ENCODE measurements at regions not wholly inside any gene's neighbourhood (a gene's known extent, or its start where the extent isn't known, plus 50 kb on each side); places are given as distances from the start of the nearest gene placed in this dataset.

- ChIA-PET CTCF (no interaction called here), POLR2A (no interaction called here)
- H3K36me3 ChIP-seq (ENCODE audit: control insufficient read depth, insufficient read depth, low read length), result no peaks in the 10 kb centered on the region
- no peaks in the 10 kb centered on the region for H3K4me1 ChIP-seq (ENCODE audit: control insufficient read depth, insufficient read depth, low read length)
- no peak overlapping the region for H3K4me3 ChIP-seq (ENCODE audit: low read depth in 2 of 2, low read length in 2 of 2)
- H3K27me3 ChIP-seq (ENCODE audit: control insufficient read depth, insufficient read depth, low read length), result no peaks in the 10 kb centered on the region
- H3K27ac ChIP-seq (ENCODE audit: low read length), result no peak overlapping the region
- DNase-seq (ENCODE audit: low read depth, low spot score) (no peak), ATAC-seq (peak; percentile 46; the same call in 1 of the 2 replicates)
- no peaks in the 10 kb centered on the region for H3K9me3 ChIP-seq (ENCODE audit: control insufficient read depth, insufficient read depth, low read depth, low read length)
- TF ChIP-seq, protein P1, sequence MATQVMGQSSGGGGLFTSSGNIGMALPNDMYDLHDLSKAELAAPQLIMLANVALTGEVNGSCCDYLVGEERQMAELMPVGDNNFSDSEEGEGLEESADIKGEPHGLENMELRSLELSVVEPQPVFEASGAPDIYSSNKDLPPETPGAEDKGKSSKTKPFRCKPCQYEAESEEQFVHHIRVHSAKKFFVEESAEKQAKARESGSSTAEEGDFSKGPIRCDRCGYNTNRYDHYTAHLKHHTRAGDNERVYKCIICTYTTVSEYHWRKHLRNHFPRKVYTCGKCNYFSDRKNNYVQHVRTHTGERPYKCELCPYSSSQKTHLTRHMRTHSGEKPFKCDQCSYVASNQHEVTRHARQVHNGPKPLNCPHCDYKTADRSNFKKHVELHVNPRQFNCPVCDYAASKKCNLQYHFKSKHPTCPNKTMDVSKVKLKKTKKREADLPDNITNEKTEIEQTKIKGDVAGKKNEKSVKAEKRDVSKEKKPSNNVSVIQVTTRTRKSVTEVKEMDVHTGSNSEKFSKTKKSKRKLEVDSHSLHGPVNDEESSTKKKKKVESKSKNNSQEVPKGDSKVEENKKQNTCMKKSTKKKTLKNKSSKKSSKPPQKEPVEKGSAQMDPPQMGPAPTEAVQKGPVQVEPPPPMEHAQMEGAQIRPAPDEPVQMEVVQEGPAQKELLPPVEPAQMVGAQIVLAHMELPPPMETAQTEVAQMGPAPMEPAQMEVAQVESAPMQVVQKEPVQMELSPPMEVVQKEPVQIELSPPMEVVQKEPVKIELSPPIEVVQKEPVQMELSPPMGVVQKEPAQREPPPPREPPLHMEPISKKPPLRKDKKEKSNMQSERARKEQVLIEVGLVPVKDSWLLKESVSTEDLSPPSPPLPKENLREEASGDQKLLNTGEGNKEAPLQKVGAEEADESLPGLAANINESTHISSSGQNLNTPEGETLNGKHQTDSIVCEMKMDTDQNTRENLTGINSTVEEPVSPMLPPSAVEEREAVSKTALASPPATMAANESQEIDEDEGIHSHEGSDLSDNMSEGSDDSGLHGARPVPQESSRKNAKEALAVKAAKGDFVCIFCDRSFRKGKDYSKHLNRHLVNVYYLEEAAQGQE (IDR thresholded peaks at IDR 0.05; ENCODE audit: insufficient read depth in 1 of 2, low read depth in 2 of 2, low read length in 1 of 2), result no peak
- TF ChIP-seq POLR2AphosphoS5 (IDR thresholded peaks at IDR 0.05; ENCODE audit: low read depth, low read length) (no peak), TCF7L2 (IDR thresholded peaks at IDR 0.05; ENCODE audit: low read depth, low read length) (no peak), SIN3A (IDR thresholded peaks at IDR 0.05; ENCODE audit: borderline replicate concordance, insufficient read depth, low read depth, low read length) (no peak)
- TF ChIP-seq, protein P2, sequence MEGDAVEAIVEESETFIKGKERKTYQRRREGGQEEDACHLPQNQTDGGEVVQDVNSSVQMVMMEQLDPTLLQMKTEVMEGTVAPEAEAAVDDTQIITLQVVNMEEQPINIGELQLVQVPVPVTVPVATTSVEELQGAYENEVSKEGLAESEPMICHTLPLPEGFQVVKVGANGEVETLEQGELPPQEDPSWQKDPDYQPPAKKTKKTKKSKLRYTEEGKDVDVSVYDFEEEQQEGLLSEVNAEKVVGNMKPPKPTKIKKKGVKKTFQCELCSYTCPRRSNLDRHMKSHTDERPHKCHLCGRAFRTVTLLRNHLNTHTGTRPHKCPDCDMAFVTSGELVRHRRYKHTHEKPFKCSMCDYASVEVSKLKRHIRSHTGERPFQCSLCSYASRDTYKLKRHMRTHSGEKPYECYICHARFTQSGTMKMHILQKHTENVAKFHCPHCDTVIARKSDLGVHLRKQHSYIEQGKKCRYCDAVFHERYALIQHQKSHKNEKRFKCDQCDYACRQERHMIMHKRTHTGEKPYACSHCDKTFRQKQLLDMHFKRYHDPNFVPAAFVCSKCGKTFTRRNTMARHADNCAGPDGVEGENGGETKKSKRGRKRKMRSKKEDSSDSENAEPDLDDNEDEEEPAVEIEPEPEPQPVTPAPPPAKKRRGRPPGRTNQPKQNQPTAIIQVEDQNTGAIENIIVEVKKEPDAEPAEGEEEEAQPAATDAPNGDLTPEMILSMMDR (IDR thresholded peaks at IDR 0.05), result no peak
- intact Hi-C loops (cut with micrococcal nuclease; ENCODE audit: unreplicated experiment), result no loop called here
- in situ Hi-C loops (cut with HindIII; ENCODE audit: low pct_unique_long_range_greater_than_20kb, low sequenced_read_pairs), result no loop called here
- no TSS peak for BruUV-seq (replicated peaks)
These were observed 118.7 kb upstream of the GDF10 start for GRCh38 chr10:47181052-47181849.

DNA sequence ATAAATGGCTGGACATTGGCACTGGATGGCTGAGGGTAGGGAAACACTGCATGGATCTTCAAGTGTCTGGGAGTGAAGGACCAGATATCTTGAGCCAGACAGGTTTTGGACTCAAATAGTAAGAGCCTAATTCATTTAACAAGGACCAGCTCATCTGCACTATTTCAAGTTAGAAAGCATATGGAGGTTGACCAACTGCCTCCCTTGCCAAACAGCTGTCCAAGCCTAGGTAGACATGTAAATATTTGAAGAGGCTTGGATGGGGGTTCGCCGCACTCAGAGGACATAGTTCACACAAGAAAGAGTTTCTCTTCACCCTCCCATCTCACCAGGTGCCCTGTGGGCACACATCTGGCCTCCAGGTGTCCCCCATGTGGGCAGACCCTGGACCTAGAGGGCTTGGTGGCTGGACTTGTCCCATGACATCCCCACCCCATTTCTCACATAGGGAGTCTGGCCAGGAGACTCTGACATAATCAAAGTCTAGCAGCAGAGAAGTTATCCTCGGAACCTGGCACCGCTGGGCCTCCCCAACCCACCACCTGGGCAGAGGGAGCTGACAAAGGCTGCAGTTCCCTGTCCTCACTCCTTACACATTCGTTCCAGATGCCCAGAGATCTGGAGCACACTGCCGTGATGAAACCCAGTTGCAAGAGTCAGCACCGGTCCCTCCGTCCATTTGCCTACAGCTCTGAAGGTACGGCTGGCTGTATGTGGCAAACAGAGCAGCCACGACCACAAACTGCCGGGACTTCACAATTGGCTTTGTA, 116.9 kb upstream of the GDF10 start:
- Histone ChIP-seq H3K27me3 (ENCODE audit: control insufficient read depth, insufficient read depth, low read length) (no peaks in the 10 kb centered on the region), H3K27ac (ENCODE audit: low read length) (no peak overlapping the region), H3K36me3 (ENCODE audit: control insufficient read depth, insufficient read depth, low read length) (no peaks in the 10 kb centered on the region), H3K9me3 (ENCODE audit: control insufficient read depth, insufficient read depth, low read depth, low read length) (no peaks in the 10 kb centered on the region), H3K4me3 (ENCODE audit: low read depth in 2 of 2, low read length in 2 of 2) (no peak overlapping the region), H3K4me1 (ENCODE audit: control insufficient read depth, insufficient read depth, low read length) (no peaks in the 10 kb centered on the region)
- in situ Hi-C loops (cut with HindIII; ENCODE audit: low pct_unique_long_range_greater_than_20kb, low sequenced_read_pairs) (no loop called here), intact Hi-C loops (cut with micrococcal nuclease; ENCODE audit: unreplicated experiment) (no loop called here)
- ChIA-PET CTCF (no interaction called here), POLR2A (interaction anchor here (0.6 kb wide), 1 partner anchor 96 kb away, joined by 18 read pairs; no protein-coding TSS in a partner anchor)
- DNase-seq (ENCODE audit: low read depth, low spot score) (no peak), ATAC-seq (no peak)
- TF ChIP-seq POLR2AphosphoS5 (IDR thresholded peaks at IDR 0.05; ENCODE audit: low read depth, low read length) (no peak), TCF7L2 (IDR thresholded peaks at IDR 0.05; ENCODE audit: low read depth, low read length) (no peak), SIN3A (IDR thresholded peaks at IDR 0.05; ENCODE audit: borderline replicate concordance, insufficient read depth, low read depth, low read length) (no peak)
- TF ChIP-seq, protein P2 (IDR thresholded peaks at IDR 0.05), result no peak
- TF ChIP-seq, protein P1 (IDR thresholded peaks at IDR 0.05; ENCODE audit: insufficient read depth in 1 of 2, low read depth in 2 of 2, low read length in 1 of 2), result no peak
- no TSS peak for BruUV-seq (replicated peaks)
